ENCODE measurements at regions not wholly inside any gene's neighbourhood (a gene's known extent, or its start where the extent isn't known, plus 50 kb on each side); places are given as distances from the start of the nearest gene placed in this dataset.

DNA sequence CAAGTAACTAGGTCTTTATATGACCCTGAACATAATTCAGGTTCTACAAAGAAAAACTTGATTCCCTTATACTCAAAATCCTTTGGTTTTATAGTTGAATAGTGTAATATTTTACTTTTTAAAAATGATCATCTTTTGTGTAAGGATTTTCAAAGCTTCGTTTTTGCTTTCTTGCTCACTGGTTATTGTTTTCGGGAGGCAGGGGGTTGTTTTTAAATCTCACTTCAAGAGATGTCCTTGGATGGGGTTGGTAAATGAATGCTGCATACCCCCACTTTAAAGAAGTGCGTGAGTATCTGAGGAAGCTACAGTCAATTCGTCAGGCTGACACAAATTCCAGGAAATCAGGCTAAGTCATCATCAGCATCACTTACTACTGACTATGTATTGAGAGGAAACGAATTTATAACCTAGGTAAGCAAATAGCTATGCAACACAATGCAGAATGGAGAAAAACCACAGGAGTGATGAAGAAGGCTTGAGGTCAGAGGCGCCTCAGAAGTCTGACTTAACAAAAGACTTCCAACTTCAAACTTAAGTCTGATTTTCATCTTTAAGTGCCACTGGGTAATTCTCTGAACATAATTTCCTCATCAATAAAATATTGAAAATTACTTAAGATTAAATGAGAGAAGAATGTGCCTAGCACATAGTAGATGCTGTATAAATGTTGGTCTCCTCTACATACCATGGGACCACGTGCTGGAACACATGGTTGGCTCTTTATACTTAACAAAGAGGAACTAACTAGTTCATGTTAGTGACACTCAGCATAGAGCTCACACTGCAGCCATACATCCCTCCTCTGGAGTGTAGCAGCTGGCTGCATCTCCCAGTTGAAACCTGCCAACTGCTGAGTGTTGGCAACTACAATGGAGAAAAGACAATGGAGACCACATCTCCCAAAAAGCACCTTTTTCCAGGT is 106.0 kb upstream of the KIF2A start:
- Histone ChIP-seq H3K4me1 (ENCODE audit: control insufficient read depth in 4 of 4, insufficient read depth in 4 of 4, low read length in 3 of 4) (no peaks in the 10 kb centered on the region), H3K9me3 (ENCODE audit: control insufficient read depth in 4 of 4, low read length in 3 of 4) (no peaks in the 10 kb centered on the region), H3K27me3 (ENCODE audit: control insufficient read depth in 4 of 4, insufficient read depth in 4 of 4, low read length in 3 of 4) (peaks cover 0 to 3% (median 0%) of the 10 kb centered on the region in 4 donors), H3K9ac (ENCODE audit: low read depth in 1 of 2, low read length in 2 of 2) (no peak overlapping the region), H3K27ac (ENCODE audit: low read depth in 1 of 2, low read length in 2 of 2) (no peak overlapping the region), H3K4me3 (ENCODE audit: low read depth in 1 of 3, low read length in 3 of 3) (no peak overlapping the region), H3K36me3 (ENCODE audit: control insufficient read depth in 4 of 4, insufficient read depth in 3 of 4, low read depth in 1 of 4, low read length in 3 of 4) (no peaks in the 10 kb centered on the region)
- 60% methylated on average over 7 of the region's 7 CpGs for WGBS
- no peak for TF ChIP-seq RAD21 (IDR thresholded peaks at IDR 0.05)
- no peak for TF ChIP-seq SP1 (IDR thresholded peaks at IDR 0.05)
- no peak for TF ChIP-seq FOXA1 (IDR thresholded peaks at IDR 0.05)
- TF ChIP-seq YY1 (IDR thresholded peaks at IDR 0.05): no peak
- no peak for TF ChIP-seq MAX (IDR thresholded peaks at IDR 0.05)
- no peak for TF ChIP-seq EGR1 (IDR thresholded peaks at IDR 0.05; ENCODE audit: low read depth in 2 of 2)
- TF ChIP-seq, protein P1, sequence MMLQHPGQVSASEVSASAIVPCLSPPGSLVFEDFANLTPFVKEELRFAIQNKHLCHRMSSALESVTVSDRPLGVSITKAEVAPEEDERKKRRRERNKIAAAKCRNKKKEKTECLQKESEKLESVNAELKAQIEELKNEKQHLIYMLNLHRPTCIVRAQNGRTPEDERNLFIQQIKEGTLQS (IDR thresholded peaks at IDR 0.05): no peak
- TF ChIP-seq NR2F2 (IDR thresholded peaks at IDR 0.05): no peak
- no peak for DNase-seq (ENCODE audit: low spot score)

DNA sequence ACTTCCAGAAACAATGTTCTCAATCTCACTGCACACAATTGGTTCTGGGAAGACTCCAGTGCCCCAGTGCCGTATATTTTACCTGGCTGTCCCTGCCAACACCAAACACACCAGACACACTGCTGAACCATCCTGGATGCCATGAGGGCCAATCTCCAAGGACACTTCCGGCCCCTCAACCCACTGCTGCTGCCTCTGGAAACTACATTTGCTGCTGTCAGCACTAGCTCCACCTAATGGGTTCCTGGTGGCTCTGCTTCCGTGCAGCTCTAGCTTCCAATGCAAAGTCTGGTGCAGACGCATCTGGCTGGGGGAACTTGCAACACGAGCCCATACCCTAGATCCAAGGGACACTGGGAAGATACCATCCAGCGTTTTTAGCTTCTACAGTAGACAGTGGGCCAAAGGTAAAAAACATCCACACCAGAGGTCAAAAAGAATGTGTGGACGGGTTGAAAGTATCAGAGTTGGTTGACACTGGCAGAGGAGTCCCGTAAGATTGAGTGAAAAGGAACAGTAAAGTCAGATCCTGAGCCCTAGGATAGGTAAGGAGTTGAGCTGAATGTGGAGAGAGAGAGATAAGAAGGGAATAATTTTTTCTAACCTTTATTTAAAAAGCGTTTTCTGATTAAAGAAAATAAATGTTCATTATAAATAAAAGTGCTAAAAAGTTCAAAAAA is 99.7 kb upstream of the KIF2A start:
- TF ChIP-seq MAX (IDR thresholded peaks at IDR 0.05) (no peak), HNF4G (IDR thresholded peaks at IDR 0.05) (no peak), NR2F2 (IDR thresholded peaks at IDR 0.05) (no peak)
- no peak overlapping the region for H3K9ac ChIP-seq (ENCODE audit: low read depth in 1 of 2, low read length in 2 of 2)
- peaks cover 0 to 3% (median 0%) of the 10 kb centered on the region in 4 donors for H3K27me3 ChIP-seq (ENCODE audit: control insufficient read depth in 4 of 4, insufficient read depth in 4 of 4, low read length in 3 of 4)
- no peak overlapping the region for H3K4me3 ChIP-seq (ENCODE audit: low read depth in 1 of 3, low read length in 3 of 3)
- 44% methylated on average over 9 of the region's 9 CpGs for WGBS
- no peaks in the 10 kb centered on the region for H3K4me1 ChIP-seq (ENCODE audit: control insufficient read depth in 4 of 4, insufficient read depth in 4 of 4, low read length in 3 of 4)
- DNase-seq (ENCODE audit: low spot score): no peak
- H3K9me3 ChIP-seq (ENCODE audit: control insufficient read depth in 4 of 4, low read length in 3 of 4): no peaks in the 10 kb centered on the region
- no peaks in the 10 kb centered on the region for H3K36me3 ChIP-seq (ENCODE audit: control insufficient read depth in 4 of 4, insufficient read depth in 3 of 4, low read depth in 1 of 4, low read length in 3 of 4)
- no peak overlapping the region for H3K27ac ChIP-seq (ENCODE audit: low read depth in 1 of 2, low read length in 2 of 2)

GRCh38 chr5:62208218-62208852 is 97.7 kb upstream of the KIF2A start:
- 48% methylated on average over 10 of the region's 10 CpGs for WGBS
- Histone ChIP-seq H3K9me3 (ENCODE audit: control insufficient read depth in 4 of 4, low read length in 3 of 4) (no peaks in the 10 kb centered on the region), H3K27me3 (ENCODE audit: control insufficient read depth in 4 of 4, insufficient read depth in 4 of 4, low read length in 3 of 4) (peaks cover 0 to 3% (median 0%) of the 10 kb centered on the region in 4 donors), H3K4me3 (ENCODE audit: low read depth in 1 of 3, low read length in 3 of 3) (no peak overlapping the region), H3K27ac (ENCODE audit: low read depth in 1 of 2, low read length in 2 of 2) (no peak overlapping the region), H3K4me1 (ENCODE audit: control insufficient read depth in 4 of 4, insufficient read depth in 4 of 4, low read length in 3 of 4) (no peaks in the 10 kb centered on the region), H3K9ac (ENCODE audit: low read depth in 1 of 2, low read length in 2 of 2) (no peak overlapping the region), H3K36me3 (ENCODE audit: control insufficient read depth in 4 of 4, insufficient read depth in 3 of 4, low read depth in 1 of 4, low read length in 3 of 4) (no peaks in the 10 kb centered on the region)
- no peak for TF ChIP-seq YY1 (IDR thresholded peaks at IDR 0.05)
- TF ChIP-seq HNF4G (IDR thresholded peaks at IDR 0.05): no peak
- TF ChIP-seq CTCF (IDR thresholded peaks at IDR 0.05; ENCODE audit: low read depth, low read length, missing input control): no peak
- no peak for TF ChIP-seq HNF4A (conservative IDR thresholded peaks at IDR 0.05)
- no peak for TF ChIP-seq RXRA (IDR thresholded peaks at IDR 0.05)
- TF ChIP-seq, protein P2, sequence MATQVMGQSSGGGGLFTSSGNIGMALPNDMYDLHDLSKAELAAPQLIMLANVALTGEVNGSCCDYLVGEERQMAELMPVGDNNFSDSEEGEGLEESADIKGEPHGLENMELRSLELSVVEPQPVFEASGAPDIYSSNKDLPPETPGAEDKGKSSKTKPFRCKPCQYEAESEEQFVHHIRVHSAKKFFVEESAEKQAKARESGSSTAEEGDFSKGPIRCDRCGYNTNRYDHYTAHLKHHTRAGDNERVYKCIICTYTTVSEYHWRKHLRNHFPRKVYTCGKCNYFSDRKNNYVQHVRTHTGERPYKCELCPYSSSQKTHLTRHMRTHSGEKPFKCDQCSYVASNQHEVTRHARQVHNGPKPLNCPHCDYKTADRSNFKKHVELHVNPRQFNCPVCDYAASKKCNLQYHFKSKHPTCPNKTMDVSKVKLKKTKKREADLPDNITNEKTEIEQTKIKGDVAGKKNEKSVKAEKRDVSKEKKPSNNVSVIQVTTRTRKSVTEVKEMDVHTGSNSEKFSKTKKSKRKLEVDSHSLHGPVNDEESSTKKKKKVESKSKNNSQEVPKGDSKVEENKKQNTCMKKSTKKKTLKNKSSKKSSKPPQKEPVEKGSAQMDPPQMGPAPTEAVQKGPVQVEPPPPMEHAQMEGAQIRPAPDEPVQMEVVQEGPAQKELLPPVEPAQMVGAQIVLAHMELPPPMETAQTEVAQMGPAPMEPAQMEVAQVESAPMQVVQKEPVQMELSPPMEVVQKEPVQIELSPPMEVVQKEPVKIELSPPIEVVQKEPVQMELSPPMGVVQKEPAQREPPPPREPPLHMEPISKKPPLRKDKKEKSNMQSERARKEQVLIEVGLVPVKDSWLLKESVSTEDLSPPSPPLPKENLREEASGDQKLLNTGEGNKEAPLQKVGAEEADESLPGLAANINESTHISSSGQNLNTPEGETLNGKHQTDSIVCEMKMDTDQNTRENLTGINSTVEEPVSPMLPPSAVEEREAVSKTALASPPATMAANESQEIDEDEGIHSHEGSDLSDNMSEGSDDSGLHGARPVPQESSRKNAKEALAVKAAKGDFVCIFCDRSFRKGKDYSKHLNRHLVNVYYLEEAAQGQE (IDR thresholded peaks at IDR 0.05): no peak
- no peak for TF ChIP-seq SP1 (IDR thresholded peaks at IDR 0.05)
- TF ChIP-seq EGR1 (IDR thresholded peaks at IDR 0.05; ENCODE audit: low read depth in 2 of 2): no peak
- no peak for TF ChIP-seq RAD21 (IDR thresholded peaks at IDR 0.05)
- TF ChIP-seq TAF1 (conservative IDR thresholded peaks at IDR 0.05): no peak
- TF ChIP-seq, protein P3, sequence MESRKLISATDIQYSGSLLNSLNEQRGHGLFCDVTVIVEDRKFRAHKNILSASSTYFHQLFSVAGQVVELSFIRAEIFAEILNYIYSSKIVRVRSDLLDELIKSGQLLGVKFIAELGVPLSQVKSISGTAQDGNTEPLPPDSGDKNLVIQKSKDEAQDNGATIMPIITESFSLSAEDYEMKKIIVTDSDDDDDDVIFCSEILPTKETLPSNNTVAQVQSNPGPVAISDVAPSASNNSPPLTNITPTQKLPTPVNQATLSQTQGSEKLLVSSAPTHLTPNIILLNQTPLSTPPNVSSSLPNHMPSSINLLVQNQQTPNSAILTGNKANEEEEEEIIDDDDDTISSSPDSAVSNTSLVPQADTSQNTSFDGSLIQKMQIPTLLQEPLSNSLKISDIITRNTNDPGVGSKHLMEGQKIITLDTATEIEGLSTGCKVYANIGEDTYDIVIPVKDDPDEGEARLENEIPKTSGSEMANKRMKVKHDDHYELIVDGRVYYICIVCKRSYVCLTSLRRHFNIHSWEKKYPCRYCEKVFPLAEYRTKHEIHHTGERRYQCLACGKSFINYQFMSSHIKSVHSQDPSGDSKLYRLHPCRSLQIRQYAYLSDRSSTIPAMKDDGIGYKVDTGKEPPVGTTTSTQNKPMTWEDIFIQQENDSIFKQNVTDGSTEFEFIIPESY (IDR thresholded peaks at IDR 0.05): no peak
- no peak for TF ChIP-seq NR2F2 (IDR thresholded peaks at IDR 0.05)
- TF ChIP-seq FOXA1 (IDR thresholded peaks at IDR 0.05): no peak
- no peak for TF ChIP-seq GABPA (IDR thresholded peaks at IDR 0.05 in 1 of 2, conservative IDR thresholded peaks at IDR 0.05 in 1 of 2)
- DNase-seq (ENCODE audit: low spot score): no peak
